ENCODE measurements at regions not wholly inside any gene's neighbourhood (a gene's known extent, or its start where the extent isn't known, plus 50 kb on each side); places are given as distances from the start of the nearest gene placed in this dataset.

DNA sequence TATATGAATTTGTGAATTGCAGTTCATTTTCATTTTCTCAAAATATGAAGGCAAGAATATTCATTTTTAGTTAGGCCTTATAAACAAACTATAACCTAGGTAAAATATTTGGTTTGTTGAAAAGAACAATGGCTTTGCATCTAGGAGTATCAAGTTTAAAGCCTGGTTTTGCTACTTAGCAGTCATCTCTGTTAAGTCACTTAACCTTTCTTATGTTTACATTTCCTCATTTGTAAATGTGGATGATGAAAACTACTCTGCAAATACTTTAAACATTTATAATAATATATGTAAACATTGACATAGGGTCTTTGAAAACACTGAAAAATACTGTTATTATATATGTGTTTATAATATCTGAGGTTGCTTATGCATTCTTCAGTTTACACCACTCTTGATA lies 135.5 kb downstream of the CENPW start:
- Histone ChIP-seq H2AFZ (ENCODE audit: control insufficient read depth, low read depth, low read length) (no peak overlapping the region), H3K9me3 (replicated peaks; ENCODE audit: control insufficient read depth, insufficient read depth, low read length) (no peaks in the 10 kb centered on the region), H3K9ac (ENCODE audit: control insufficient read depth, insufficient read depth, low read length) (no peak overlapping the region), H3K27ac (ENCODE audit: control insufficient read depth, insufficient read depth) (no peak overlapping the region), H3K79me2 (ENCODE audit: control insufficient read depth, insufficient read depth, low read length) (no peaks in the 10 kb centered on the region), H3K4me3 (no peak overlapping the region), H3K36me3 (ENCODE audit: control insufficient read depth in 2 of 2, insufficient read depth in 2 of 2, low read length in 1 of 2) (no peaks in the 10 kb centered on the region), H3K4me1 (ENCODE audit: control insufficient read depth, insufficient read depth, low read length) (no peaks in the 10 kb centered on the region), H4K20me1 (ENCODE audit: control insufficient read depth, insufficient read depth) (no peaks in the 10 kb centered on the region), H3K27me3 (replicated peaks in 1 of 2; ENCODE audit: control insufficient read depth in 2 of 2, insufficient read depth in 2 of 2, low read length in 1 of 2) (no peaks in the 10 kb centered on the region), H3K4me2 (ENCODE audit: control insufficient read depth, insufficient read depth) (no peak overlapping the region)
- no peak for TF ChIP-seq CBX5 (IDR thresholded peaks at IDR 0.05; ENCODE audit: low read depth)
- no peak for TF ChIP-seq NFXL1 (IDR thresholded peaks at IDR 0.05; ENCODE audit: borderline replicate concordance)
- TF ChIP-seq, protein P1, sequence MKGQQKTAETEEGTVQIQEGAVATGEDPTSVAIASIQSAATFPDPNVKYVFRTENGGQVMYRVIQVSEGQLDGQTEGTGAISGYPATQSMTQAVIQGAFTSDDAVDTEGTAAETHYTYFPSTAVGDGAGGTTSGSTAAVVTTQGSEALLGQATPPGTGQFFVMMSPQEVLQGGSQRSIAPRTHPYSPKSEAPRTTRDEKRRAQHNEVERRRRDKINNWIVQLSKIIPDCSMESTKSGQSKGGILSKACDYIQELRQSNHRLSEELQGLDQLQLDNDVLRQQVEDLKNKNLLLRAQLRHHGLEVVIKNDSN (IDR thresholded peaks at IDR 0.05; ENCODE audit: borderline replicate concordance, extremely low read length, insufficient read depth, low read depth, low read length): no peak
- no peak for TF ChIP-seq SMAD1 (IDR thresholded peaks at IDR 0.05; ENCODE audit: low read depth, partially characterized antibody)
- no peak for TF ChIP-seq LARP7 (IDR thresholded peaks at IDR 0.05)
- no peak for TF ChIP-seq MEF2A (IDR thresholded peaks at IDR 0.05; ENCODE audit: insufficient read depth, low read depth, low read length)
- TF ChIP-seq, protein P2, sequence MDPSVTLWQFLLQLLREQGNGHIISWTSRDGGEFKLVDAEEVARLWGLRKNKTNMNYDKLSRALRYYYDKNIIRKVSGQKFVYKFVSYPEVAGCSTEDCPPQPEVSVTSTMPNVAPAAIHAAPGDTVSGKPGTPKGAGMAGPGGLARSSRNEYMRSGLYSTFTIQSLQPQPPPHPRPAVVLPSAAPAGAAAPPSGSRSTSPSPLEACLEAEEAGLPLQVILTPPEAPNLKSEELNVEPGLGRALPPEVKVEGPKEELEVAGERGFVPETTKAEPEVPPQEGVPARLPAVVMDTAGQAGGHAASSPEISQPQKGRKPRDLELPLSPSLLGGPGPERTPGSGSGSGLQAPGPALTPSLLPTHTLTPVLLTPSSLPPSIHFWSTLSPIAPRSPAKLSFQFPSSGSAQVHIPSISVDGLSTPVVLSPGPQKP (IDR thresholded peaks at IDR 0.05; ENCODE audit: low read depth, low read length): no peak
- TF ChIP-seq ZNF274 (IDR thresholded peaks at IDR 0.05; ENCODE audit: insufficient read depth, insufficient read length): no peak
- TF ChIP-seq MTA2 (IDR thresholded peaks at IDR 0.05; ENCODE audit: low read depth): no peak
- TF ChIP-seq SMARCA5 (IDR thresholded peaks at IDR 0.05): no peak
- no peak for TF ChIP-seq NRF1 (conservative IDR thresholded peaks at IDR 0.05; ENCODE audit: low read depth, low read length)
- TF ChIP-seq, protein P3, sequence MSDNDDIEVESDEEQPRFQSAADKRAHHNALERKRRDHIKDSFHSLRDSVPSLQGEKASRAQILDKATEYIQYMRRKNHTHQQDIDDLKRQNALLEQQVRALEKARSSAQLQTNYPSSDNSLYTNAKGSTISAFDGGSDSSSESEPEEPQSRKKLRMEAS (IDR thresholded peaks at IDR 0.05; ENCODE audit: low read depth, low read length): no peak
- no peak for TF ChIP-seq BMI1 (IDR thresholded peaks at IDR 0.05; ENCODE audit: borderline replicate concordance)
- TF ChIP-seq HDAC6 (IDR thresholded peaks at IDR 0.05; ENCODE audit: unreplicated experiment): no peak
- TF ChIP-seq CREM (IDR thresholded peaks at IDR 0.05; ENCODE audit: low read depth): no peak
- TF ChIP-seq NFIC (IDR thresholded peaks at IDR 0.05; ENCODE audit: low read depth, low read length): no peak
- TF ChIP-seq CHD1 (IDR thresholded peaks at IDR 0.05; ENCODE audit: low read depth, low read length): no peak
- BruUV-seq (replicated peaks): no TSS peak
- no peak for DNase-seq (ENCODE audit: low read depth, low spot score)
- SMC1A ChIA-PET (ENCODE audit: uncharacterized antibody, unreplicated experiment): no interaction called here
- POLR2A ChIA-PET: no interaction called here
- CTCF ChIA-PET: no interaction called here
- in situ Hi-C loops (cut with MboI): no loop called here
- no peak for ATAC-seq
- intact Hi-C loops (cut with micrococcal nuclease; ENCODE audit: unreplicated experiment): no loop called here
- RAD21 ChIA-PET (ENCODE audit: unreplicated experiment): no interaction called here
- FAIRE-seq: no peak

Data from GM12878 (cell line).